GM21381 (cell line): ENCODE measurements at regions not wholly inside any gene's neighbourhood (a gene's known extent, or its start where the extent isn't known, plus 50 kb on each side); places are given as distances from the start of the nearest gene placed in this dataset.
"Not testable (repeated sequence)": the region's sequence is repeated elsewhere in the genome, so short reads cannot be mapped to it uniquely, and the experiment has no call there.

Source experiments
- ATAC-seq: cut with Tn5 transposase; IDR thresholded peaks from one replicate; pipeline ENCODE4 v1.9.1; 2021; ENCODE audit warnings: mild to moderate bottlenecking, moderate library complexity; ENCODE audit not compliant: unreplicated experiment

DNA sequence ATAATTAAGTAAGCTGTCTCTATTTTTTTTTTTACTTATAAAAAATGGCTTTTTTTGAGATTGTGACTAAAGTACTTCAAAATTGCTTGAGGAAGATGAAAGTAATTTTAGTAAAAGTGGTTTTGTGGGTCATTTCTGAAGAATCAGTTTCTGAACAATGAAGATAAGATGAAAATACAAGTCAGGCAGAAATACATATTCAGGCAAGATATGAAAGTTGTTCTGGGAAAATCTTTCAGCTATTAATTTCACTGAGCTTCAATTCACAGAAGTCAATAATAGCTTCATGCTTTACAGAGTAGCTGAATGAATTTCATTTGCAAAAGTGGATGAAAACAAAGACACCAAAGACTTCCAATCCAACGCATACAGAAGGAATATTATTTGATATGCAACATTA, 305.2 kb upstream of the ARSJ start:
- no peak for ATAC-seq

DNA sequence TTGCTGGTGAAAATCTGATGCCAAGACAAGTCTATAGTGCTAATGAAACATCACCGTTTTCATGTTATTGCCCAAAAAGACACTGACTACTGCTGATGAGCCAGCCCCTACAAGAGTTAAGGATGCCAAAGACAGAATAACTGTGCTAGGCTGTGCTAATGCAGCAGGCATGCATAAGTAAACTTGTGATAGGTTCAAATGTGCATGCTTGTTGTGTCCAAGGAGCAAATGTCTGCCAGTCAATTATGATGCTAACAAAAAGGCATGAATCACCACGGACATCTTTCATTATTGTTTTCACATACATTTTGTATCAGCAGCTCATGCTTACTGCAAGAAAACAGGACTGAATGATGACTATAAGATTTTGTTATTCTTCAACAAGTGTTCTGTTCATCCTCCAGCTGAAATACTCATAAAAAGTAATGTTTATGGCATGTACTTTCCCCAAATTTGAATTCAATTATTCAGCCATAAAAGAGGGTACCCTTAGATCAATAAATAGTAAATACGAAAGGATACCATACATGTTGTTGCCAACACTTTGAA, 306.9 kb upstream of the ARSJ start:
- no peak for ATAC-seq

DNA sequence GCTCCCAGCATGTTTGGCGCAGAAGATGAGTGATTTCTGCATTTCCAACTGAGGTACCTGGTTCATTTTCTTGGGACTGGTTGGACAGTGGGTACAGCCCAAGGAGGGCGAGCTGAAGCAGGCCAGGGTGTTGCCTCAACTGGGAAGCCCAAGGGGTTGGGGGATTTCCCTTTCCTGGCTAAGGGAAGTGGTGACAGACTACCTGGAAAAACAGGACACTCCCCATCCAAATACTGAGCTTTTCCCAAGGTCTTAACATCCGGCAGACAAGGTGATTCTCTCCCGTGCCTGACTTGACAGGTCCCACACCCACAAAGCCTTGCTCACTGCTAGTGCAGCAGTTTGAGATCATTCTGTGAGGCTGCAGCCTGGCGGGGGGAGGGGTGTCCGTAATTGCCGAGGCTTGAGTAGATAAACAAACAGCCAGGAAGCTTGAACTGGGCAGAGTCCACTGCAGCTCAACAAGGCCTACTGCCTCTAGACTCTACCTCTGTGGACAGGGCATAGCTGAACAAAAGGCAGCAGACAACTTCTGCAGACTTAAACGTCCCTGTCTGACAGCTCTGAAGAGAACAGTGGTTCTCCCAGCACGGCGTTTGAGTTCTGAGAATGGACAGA, 307.7 kb upstream of the ARSJ start:
- no peak for ATAC-seq

DNA sequence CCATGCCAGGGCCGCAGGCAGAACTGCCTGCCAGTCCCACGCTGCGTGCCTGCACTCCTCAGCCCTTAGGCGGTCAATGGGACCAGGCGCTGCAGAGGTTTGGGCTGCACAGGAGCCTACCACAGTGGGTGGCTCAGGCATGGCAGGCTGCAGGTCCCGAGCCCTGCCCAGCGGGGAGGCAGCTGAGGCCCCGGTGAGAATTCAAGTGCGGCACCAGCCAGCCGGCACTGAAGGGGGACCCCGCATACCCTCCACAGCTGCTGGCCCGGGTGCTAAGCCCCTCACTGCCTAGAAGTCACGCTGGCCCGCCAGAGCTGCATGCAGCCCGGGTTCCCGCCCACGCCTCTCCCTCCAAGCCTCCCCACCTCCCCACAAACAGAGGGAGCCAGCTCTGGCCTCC, 302.5 kb upstream of the UGT8 start:
- ATAC-seq: no peak

DNA sequence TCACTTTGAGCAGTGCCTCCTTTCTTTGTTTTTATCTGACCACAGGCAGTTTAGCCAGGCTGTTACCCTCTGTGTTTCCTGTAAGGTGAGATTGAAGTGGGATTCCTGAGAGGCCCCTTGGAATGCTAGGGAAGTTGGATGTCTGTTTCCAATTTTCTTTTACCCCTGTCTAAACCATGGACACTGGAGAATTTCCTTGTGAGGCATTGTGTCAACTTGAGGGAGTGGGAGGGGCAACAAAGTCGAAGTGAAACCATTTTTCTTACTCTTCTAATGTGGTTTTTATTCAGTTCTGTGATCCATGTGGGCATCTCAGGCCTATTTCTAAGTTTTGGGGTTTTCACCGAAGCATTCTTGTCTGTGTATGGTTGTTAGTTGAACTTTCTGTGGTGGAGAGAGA, 296.1 kb upstream of the UGT8 start:
- ATAC-seq: no peak

DNA sequence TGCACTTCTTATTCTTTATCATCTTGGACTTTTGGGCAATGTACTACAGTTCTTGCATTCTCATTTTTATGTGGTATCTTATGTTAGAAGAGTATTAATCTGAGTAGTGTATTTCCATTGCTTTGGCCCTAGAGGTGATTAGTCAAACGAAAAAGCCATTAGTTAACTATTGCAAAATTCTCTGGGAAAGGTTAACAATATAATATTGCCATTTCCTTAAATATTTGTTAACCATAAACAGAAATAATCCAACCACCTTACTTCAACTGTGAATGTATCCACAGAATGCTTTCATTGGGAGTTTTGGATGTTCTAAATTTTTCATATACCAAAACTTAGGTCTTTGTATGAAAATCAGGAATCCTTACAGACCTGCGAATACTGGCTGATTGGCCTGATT, 294.6 kb upstream of the UGT8 start:
- ATAC-seq: no peak

DNA sequence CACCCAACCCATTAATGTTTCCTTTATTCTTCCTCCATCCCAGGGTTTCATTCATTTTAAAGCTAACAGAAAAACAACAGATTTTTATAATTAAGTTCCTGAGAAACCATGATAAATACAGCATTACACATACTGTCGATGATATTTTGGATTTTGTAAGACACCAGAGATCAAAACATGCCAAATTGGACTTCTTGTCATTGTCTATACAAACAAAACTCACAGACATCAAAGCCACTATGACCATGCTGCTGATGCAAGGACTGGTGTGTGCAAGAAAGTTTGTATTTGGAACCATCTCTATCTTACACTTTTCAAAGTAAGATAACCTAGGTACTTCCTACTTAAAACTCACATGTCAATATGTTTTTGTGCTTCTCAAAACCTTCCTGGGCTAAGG, 294.0 kb upstream of the UGT8 start:
- no peak for ATAC-seq

DNA sequence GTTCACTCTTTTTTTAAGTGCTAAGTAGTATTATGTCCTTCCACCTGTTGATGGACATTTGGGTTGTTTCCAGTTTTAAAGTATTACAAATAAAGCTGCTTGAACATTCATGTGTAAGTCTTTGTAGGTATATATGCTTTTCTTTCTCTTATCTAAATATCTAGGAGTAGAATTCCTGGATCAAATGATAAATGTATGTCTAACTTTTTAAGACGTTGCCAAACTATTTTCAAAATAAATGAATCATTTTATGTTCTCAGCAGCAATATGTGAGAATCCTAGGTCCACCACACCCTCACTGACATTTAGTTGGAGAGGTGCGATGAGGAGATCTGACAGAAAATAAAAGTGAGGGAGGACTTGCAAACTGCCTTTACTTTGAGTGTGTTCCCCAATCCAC, 291.7 kb upstream of the UGT8 start:
- ATAC-seq: no peak

DNA sequence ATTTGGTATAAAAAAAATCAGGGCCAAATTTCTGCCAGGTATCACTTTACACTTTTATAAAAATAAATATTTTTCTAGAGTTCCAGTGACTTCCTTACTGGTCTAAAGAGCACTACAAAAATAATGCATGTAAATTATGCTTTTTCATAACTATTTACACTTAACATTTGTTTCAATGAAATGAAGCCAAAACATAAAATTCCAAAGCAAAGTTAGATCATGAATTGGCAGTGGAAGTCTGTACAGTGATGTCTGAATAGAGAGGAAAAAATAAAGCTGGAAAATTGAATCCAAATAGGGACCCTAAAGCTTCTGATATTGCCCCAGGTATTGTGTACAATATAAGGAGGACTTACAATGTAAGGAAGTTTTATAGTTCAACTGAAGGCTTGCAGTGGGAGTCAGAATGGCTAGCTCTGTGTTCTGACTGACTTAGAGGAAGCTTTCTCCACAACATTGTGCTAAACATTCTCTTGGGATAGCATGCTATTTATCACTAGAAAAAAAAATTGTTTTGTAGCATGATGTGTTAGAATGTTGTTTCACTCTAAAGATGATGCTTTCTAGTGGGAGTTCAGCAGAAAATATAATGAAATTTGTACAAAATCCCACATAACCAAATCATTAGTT, 288.2 kb upstream of the UGT8 start:
- no peak for ATAC-seq

DNA sequence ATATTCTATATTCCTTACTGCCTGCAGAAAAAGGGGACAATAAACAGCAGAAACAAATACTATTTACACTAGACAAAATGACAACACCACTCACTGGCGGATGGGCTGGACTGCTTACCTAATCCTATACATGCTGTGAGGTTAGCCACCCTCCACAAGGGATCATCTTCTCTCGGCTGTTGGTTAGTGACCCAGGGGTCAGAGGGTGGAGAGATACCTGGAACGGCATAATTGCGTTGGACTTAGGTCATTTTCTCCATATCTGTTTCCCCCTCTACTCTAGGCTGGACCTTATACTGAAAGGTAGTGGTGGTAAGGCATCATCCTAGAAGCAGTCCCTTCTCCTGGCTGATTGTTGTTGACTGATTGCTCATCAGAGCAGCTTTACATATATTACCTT, 286.8 kb upstream of the UGT8 start:
- ATAC-seq: no peak

DNA sequence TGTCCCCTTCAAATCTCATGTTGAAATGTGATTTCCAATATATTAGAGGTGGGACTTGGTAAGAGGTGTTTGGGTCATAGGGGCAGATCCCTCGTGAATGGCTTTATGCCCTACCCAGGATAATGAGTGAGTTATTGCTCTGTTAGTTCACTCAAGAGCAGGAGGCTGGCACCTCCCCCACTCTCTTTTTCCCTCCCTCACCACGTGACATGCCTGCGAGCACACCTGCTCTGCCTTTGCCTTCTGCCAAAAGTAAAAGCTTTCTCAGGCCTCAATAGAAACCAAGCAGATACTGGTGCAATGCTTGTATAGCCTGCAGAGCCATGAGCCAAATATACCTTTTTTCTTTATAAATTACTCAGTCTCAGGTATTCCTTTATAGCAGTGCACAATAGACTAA, 286.3 kb upstream of the UGT8 start:
- ATAC-seq: no peak

DNA sequence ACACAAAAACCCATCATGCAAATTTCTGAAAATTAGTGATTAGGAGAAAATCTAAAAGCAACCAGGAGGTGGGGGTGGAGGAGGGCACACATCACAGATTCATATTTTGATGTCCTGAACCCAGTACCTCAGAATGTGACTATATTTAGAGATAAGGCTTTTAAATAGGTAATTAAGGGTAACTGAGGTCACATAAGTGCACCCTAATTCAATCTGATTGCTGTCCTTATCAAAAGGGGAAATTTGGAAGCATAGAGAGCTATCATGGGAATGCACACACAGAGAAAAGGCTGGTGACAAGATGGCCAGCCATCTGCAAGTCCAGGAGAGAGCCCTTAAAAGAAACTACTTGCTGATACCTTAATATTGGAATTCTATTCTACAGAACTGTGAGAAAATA, 281.8 kb upstream of the UGT8 start:
- no peak for ATAC-seq

DNA sequence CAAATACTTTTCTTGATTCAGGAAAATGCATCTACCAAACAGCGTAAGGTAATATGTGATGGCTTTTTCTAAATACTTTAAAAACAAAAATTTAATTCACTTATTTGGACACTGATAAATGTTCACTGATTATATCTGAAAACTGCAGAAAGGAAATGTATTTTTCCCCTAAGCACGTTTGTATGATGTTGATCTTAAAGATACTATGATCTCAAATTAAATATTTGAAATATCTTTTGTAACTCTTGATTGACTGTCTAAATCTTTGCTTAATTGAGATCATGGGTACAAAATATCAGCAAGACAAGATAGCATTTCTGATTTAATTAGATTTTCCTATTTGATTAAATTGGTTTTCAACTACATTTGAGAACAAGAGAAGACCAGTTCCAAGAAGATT, 281.0 kb upstream of the UGT8 start:
- ATAC-seq: no peak

DNA sequence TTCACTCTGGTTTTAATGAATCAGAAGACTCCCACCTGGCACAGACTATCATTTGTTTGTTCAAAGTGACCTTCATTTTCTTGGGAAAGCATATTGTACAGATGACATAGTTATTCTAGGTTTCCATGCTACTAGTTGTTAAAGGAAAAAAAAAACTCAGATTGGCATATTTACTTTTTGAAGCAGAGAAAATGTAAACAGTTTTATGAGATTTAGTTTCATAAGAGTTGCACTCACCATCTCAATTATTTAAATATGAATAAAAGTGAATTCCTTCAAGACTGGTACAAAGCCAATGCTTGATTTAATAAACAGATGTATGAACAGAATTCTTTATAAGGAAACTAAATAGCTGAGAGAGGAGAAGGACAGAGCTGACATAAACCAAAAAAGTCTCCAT, 280.3 kb upstream of the UGT8 start:
- ATAC-seq: no peak

DNA sequence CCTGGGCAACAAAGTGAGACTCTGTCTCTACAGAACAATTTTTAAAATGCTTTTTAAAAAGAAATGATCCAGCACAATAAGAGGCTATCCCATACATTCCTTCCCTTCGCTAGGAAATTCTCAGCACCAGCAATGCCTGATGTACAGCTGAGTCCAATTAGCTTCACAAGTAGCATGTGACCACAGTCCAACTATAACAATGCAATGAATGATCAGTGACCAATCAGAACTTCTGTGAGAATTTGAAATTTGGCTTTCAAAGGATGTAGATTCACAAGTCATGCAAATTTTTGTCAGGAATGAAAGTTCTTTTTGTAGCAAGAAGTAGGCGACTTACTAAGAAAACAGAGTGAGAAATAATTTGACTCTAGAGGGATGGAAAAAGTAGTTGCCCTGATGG, 278.5 kb upstream of the UGT8 start:
- no peak for ATAC-seq

DNA sequence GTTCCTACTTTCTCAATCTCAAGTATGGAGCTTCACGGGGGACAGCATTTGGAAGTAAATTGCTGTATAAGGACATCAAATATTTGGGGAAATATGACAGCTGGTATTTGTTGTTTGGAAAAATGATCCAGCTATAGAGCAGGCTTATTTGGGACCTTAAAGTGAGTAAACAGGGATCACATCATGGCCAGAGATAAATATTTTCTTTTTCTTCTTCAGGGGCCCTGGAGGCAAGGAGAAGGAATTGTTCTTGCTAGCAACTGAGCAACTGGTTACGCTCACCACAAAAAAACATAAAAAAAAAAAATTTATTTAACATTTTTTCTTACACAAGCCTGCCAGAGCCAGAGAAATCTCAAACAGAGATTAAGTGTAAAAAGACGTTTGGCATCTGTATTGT, 277.2 kb upstream of the UGT8 start:
- ATAC-seq: no peak

DNA sequence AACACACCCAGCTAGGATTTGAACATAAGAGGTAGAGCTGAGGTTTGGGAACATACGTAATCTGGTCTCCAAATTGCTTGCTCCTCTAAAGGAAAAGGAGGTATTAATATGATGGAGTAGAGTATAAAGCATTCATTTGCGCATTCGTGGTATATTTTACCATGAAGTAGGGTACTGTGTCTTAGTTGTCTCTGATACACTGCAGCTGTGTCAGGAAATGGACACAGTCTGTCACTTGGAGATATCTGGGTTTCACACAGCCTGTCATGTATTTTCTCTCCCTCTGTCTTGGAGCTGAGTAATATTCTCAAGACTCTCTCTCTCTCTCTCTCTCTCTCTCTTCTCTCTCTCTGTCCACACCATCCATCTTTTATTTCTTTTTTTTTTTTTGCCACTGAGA, 274.8 kb upstream of the UGT8 start:
- no peak for ATAC-seq

DNA sequence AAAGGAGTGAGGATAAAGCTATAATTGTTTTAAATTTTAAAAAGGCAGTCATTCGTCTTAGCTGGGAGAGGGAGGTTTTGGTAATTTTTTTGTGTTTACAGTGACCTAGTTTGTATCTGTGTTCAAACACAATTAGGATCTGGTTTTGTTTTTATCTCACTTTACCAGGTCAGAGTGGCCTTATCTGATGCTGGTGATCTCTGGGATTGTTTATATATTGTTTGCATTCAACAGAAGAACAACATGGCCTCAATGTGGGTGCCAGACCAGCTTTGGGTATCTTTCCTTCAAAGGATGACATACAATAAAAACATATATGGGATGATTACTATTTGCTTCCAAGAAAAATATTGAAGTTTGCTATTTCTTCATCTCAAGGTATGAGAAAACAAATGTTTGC, 272.2 kb upstream of the UGT8 start:
- no peak for ATAC-seq

DNA sequence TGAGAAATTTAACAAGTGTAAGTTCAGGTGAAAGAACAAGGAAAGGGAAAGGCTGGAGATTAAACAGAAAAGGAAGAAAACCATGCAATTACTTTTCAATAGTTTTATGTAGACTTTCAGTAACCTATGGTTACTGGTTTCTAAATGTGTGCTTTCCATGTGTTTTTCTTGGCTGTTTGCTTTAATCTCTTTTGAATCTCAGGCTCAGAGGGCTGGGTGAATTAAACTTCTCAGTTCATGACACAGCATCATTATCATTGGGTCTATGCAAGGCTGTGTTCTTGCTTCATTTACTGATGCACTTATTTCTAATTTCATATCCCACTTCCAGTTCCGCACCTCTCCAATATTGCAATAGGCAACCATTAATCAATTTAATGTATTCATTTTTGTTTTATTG, 266.5 kb upstream of the UGT8 start:
- no peak for ATAC-seq

DNA sequence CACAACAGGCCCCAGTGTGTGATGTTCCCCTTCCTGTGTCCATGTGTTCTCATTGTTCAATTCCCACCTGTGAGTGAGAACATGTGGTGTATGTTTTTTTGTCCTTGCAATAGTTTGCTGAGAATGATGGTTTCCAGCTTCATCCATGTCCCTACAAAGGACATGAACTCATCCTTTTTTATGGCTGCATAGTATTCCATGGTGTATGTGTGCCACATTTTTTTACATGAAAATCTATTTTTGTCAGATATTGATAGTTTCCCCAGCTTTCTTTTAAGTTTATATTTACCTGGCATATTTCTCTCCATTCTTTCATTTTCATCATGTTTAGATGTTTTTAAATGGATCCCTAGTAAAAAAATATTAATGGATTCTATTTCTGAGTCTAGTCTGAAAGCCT, 264.2 kb upstream of the UGT8 start:
- ATAC-seq: not testable (repeated sequence)

DNA sequence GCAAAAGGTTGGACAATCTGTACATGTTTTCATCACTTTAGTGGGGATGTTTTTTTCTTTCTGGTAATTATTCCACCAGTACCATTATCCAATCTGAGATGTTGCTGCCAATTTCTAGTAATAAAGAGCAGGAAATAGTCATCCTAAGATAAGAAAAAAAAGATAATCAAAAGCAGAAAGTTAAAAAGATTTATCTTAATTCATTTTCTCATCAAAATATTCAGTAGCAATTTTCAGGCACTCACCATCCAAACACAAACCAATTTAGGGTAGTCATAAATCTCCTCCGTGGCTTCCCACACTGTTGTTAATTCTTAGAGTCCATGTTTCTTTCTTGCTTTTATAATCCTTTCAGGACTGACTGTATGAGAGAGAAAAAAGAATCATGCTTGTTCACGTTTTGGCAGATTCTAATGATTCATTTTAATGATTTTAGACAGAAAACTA, 263.7 kb upstream of the UGT8 start:
- no peak for ATAC-seq

DNA sequence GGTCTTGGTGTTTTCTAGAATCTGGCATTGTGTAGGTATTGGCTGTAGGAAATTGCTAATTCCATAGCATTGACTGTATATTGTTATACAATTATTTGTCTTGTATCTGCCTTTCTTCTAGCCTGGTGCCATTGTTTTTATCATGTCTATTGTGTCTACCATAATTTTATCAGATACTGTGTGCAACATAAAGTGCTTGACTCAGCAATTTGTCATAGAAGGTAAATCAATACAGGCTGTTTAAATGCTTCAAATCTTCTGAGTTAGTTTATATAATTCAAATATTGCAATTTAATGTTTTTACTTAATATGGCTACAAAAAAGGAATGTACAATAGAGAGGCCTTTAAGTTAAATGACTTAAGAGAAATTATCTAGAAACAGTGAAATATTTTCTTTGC, 263.3 kb upstream of the UGT8 start:
- no peak for ATAC-seq

DNA sequence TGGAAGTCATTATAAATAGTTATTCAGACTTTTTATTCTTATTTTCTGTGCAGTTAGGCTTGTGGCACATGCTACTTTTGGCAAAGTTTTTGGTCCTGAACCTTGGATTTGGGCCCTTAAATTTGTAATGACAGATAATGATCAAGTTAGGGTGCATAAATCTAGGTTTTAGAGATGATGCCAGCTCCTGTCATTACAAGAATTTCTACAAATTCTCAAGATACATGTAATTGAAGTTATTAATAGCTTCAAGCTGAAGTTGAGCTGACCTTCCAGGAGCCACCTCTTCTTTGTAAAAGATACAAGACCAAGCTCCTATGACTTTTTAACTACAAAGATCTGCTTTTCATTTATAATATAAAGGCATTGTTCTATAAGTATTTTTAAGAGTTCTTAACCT, 255.6 kb upstream of the UGT8 start:
- ATAC-seq: no peak
